ENCODE measurements at regions not wholly inside any gene's neighbourhood (a gene's known extent, or its start where the extent isn't known, plus 50 kb on each side); places are given as distances from the start of the nearest gene placed in this dataset.

DNA sequence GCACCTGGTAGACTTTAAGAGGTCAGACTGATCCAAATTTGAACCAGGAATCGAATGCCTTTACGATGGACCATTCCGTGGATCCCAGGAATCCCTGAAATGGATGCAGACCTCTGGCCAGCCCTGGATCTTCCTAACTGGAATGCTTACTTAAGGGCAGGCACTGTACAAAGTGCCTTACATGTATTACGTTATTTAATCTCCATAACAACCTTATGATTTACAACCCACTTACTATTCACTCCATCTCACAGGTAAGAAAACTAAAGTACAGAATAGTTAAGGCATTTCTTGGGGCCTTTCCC is 93.6 kb downstream of the HSPH1 start (continued):
- no peak for TF ChIP-seq MAX (IDR thresholded peaks at IDR 0.05; ENCODE audit: low read depth, low read length)
- no peak for TF ChIP-seq LARP7 (IDR thresholded peaks at IDR 0.05)
- no peak for TF ChIP-seq TBL1XR1 (IDR thresholded peaks at IDR 0.05; ENCODE audit: low read depth, low read length)
- no peak for TF ChIP-seq SMAD1 (IDR thresholded peaks at IDR 0.05; ENCODE audit: low read depth, partially characterized antibody)
- TF ChIP-seq SMAD5 (IDR thresholded peaks at IDR 0.05; ENCODE audit: low read depth) = no peak
- no peak for TF ChIP-seq ASH2L (IDR thresholded peaks at IDR 0.05; ENCODE audit: borderline replicate concordance, low read depth)

DNA sequence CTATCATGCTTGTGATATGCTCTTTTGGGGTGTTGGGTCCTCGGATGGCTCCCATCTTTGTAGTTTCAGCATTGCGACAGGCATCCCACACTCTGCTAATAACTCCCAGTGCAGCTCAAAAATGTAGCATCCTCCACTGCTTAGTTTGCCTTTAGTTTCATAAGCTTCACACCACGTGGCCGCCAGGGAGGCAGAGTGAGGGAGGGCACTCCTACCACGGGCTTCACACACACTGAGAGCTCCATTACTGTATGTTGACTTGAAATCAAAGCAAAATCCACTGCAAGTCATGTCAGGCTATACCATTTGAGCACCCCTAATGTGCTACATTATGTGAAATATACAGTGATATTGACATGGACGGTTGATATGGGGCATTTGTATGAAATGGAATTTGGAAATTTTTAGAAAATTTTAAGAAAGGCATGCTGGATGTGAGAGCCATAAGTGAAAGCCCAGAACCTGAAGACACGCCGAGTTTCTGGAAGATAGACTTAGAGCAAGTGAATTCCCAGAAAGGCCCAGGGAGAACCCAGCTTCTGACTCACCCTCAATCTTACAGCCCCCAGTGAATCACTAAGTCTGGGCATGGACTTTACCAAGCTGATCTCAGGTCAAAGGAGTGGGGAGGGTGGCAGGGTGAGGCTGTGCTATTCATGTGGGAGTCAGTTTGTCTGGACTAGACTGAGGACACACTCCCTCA is 94.1 kb downstream of the HSPH1 start:
- Histone ChIP-seq H3K4me1 (ENCODE audit: control insufficient read depth, insufficient read depth, low read length) (peaks cover under 1% of the 10 kb centered on the region; the same call in 1 of the 2 replicates), H3K4me3 (no peak overlapping the region), H3K4me2 (ENCODE audit: control insufficient read depth, insufficient read depth) (no peak overlapping the region), H4K20me1 (ENCODE audit: control insufficient read depth, insufficient read depth) (no peaks in the 10 kb centered on the region), H3K79me2 (ENCODE audit: control insufficient read depth, insufficient read depth, low read length) (no peaks in the 10 kb centered on the region), H3K27me3 (replicated peaks in 1 of 2; ENCODE audit: control insufficient read depth in 2 of 2, insufficient read depth in 2 of 2, low read length in 1 of 2) (no peaks in the 10 kb centered on the region), H3K36me3 (ENCODE audit: control insufficient read depth in 2 of 2, insufficient read depth in 2 of 2, low read length in 1 of 2) (no peaks in the 10 kb centered on the region), H2AFZ (ENCODE audit: control insufficient read depth, low read depth, low read length) (no peak overlapping the region), H3K9me3 (replicated peaks; ENCODE audit: control insufficient read depth, insufficient read depth, low read length) (peaks cover 3% of the 10 kb centered on the region; the same call in 1 of the 3 replicates), H3K27ac (ENCODE audit: control insufficient read depth, insufficient read depth) (no peak overlapping the region), H3K9ac (ENCODE audit: control insufficient read depth, insufficient read depth, low read length) (no peak overlapping the region)
- BruUV-seq (replicated peaks) = no TSS peak
- FAIRE-seq (no peak), ATAC-seq (no peak), DNase-seq (ENCODE audit: low read depth, low spot score) (no peak)
- in situ Hi-C loops (cut with MboI) (no loop called here), intact Hi-C loops (cut with micrococcal nuclease; ENCODE audit: unreplicated experiment) (no loop called here)
- SMC1A ChIA-PET (ENCODE audit: uncharacterized antibody, unreplicated experiment) = interaction anchor here (1.0 to 1.1 kb wide), 2 partner anchors 20 to 23 kb away, joined by 3 to 4 read pairs; no protein-coding TSS in a partner anchor
- RAD21 ChIA-PET (ENCODE audit: unreplicated experiment) = no interaction called here
- CTCF ChIA-PET = interaction anchor here (0.6 to 2.1 kb wide), 3 partner anchors 23 to 218 kb away, joined by 3 to 5 read pairs (median 3); no protein-coding TSS in a partner anchor
- TF ChIP-seq HDAC6 (IDR thresholded peaks at IDR 0.05; ENCODE audit: unreplicated experiment) (no peak), RELA (IDR thresholded peaks at IDR 0.05; ENCODE audit: borderline replicate concordance, partially characterized antibody) (no peak), CBX5 (IDR thresholded peaks at IDR 0.05; ENCODE audit: low read depth) (no peak), JUND (IDR thresholded peaks at IDR 0.05; ENCODE audit: low read depth, low read length) (no peak), ZNF622 (IDR thresholded peaks at IDR 0.05) (no peak), EZH2 (IDR thresholded peaks at IDR 0.05; ENCODE audit: borderline replicate concordance, control insufficient read depth, low read depth, low read length) (no peak)
- POLR2A ChIA-PET = no interaction called here
- WGBS (ENCODE audit: insufficient coverage, insufficient replicate concordance, low lambda C conversion rate, missing lambda C conversion rate) = 54% methylated on average over 8 of the region's 8 CpGs

Data from GM12878 (cell line).